NCI-H2227 treated with DMSO at 0.1 percent for 48 hours (cell line): ENCODE measurements at regions not wholly inside any gene's neighbourhood (a gene's known extent, or its start where the extent isn't known, plus 50 kb on each side); places are given as distances from the start of the nearest gene placed in this dataset.

Experiments used
- DNase-seq: peaks from one replicate; lab custom pipeline; 2025; lab: John Stamatoyannopoulos, UW

GRCh38 chr11:131299598-131300438 is 70.6 kb upstream of the NTM start:
- no peak for DNase-seq

GRCh38 chr11:131300439-131300717 is 70.0 kb upstream of the NTM start:
- DNase-seq = no peak

- no peak for DNase-seq
Measured at GRCh38 chr11:131301306-131301705, 69.1 kb upstream of the NTM start.

- no peak for DNase-seq
Measured at GRCh38 chr11:131302836-131303235, 67.6 kb upstream of the NTM start.

- DNase-seq = no peak
Measured at GRCh38 chr11:131303611-131304119, 66.8 kb upstream of the NTM start.

- DNase-seq = no peak
Measured at GRCh38 chr11:131305005-131305404, 65.4 kb upstream of the NTM start.

- DNase-seq = no peak
Measured at GRCh38 chr11:131307506-131307905, 62.9 kb upstream of the NTM start.

GRCh38 chr11:131309776-131310175 is 60.6 kb upstream of the NTM start:
- no peak for DNase-seq

- DNase-seq = peak; percentile 1
Measured at GRCh38 chr11:131311776-131312514, 58.5 kb upstream of the NTM start.
